ENCODE measurements at regions not wholly inside any gene's neighbourhood (a gene's known extent, or its start where the extent isn't known, plus 50 kb on each side); places are given as distances from the start of the nearest gene placed in this dataset.

- Mint-ChIP-seq H3K4me1 (ENCODE audit: low read depth) (no peaks in the 10 kb centered on the region), H3K27ac (no peak overlapping the region), H3K27me3 (ENCODE audit: insufficient read depth) (peaks cover 26% of the 10 kb centered on the region), H3K9me3 (no peaks in the 10 kb centered on the region), H3K4me3 (no peak overlapping the region), H3K36me3 (ENCODE audit: low read depth) (no peaks in the 10 kb centered on the region)
- no peak for TF ChIP-seq CTCF (IDR thresholded peaks at IDR 0.05)
- no peak for DNase-seq
These were observed 274.0 kb downstream of the EFNB2 start for GRCh38 chr13:106261450-106261849.

- TF ChIP-seq CTCF (IDR thresholded peaks at IDR 0.05), result no peak
- Mint-ChIP-seq H3K27ac (no peak overlapping the region), H3K4me1 (ENCODE audit: low read depth) (no peaks in the 10 kb centered on the region), H3K27me3 (ENCODE audit: insufficient read depth) (peaks cover 26% of the 10 kb centered on the region), H3K36me3 (ENCODE audit: low read depth) (no peaks in the 10 kb centered on the region), H3K9me3 (no peaks in the 10 kb centered on the region), H3K4me3 (no peak overlapping the region)
- no peak for DNase-seq
These were observed 275.1 kb downstream of the EFNB2 start for GRCh38 chr13:106260352-106260751.

GRCh38 chr13:106259928-106260327 is 275.5 kb downstream of the EFNB2 start:
- Mint-ChIP-seq H3K36me3 (ENCODE audit: low read depth) (no peaks in the 10 kb centered on the region), H3K27ac (no peak overlapping the region), H3K9me3 (no peaks in the 10 kb centered on the region), H3K27me3 (ENCODE audit: insufficient read depth) (peaks cover 25% of the 10 kb centered on the region), H3K4me1 (ENCODE audit: low read depth) (no peaks in the 10 kb centered on the region), H3K4me3 (no peak overlapping the region)
- TF ChIP-seq CTCF (IDR thresholded peaks at IDR 0.05), result no peak
- no peak for DNase-seq

GRCh38 chr13:106246666-106247188 is 288.7 kb downstream of the EFNB2 start:
- TF ChIP-seq CTCF (IDR thresholded peaks at IDR 0.05), result no peak
- H3K4me3 Mint-ChIP-seq, result no peak overlapping the region; the same call in 1 of the 2 replicates

GRCh38 chr13:106246242-106246641 is 289.2 kb downstream of the EFNB2 start:
- Mint-ChIP-seq H3K9me3 (no peaks in the 10 kb centered on the region), H3K27ac (no peak overlapping the region), H3K4me3 (no peak overlapping the region), H3K4me1 (ENCODE audit: low read depth) (peaks cover 20% of the 10 kb centered on the region), H3K27me3 (ENCODE audit: insufficient read depth) (peaks cover 5% of the 10 kb centered on the region; the same call in 1 of the 2 replicates), H3K36me3 (ENCODE audit: low read depth) (no peaks in the 10 kb centered on the region)
- TF ChIP-seq CTCF (IDR thresholded peaks at IDR 0.05), result no peak
- no peak for DNase-seq

More at GRCh38 chr13:106246666-106247188, 288.7 kb downstream of the EFNB2 start:
- Mint-ChIP-seq H3K27me3 (ENCODE audit: insufficient read depth) (peaks cover 5% of the 10 kb centered on the region), H3K36me3 (ENCODE audit: low read depth) (no peaks in the 10 kb centered on the region), H3K9me3 (no peaks in the 10 kb centered on the region), H3K27ac (no peak overlapping the region), H3K4me1 (ENCODE audit: low read depth) (peaks cover 17% of the 10 kb centered on the region)
- DNase-seq, result no peak
